GM10248 (cell line): ENCODE measurements at regions not wholly inside any gene's neighbourhood (a gene's known extent, or its start where the extent isn't known, plus 50 kb on each side); places are given as distances from the start of the nearest gene placed in this dataset.

Experiments used
- CTCF ChIA-PET: fragments of 300-600 bp; sonication (Branson Sonifier 250); formaldehyde crosslinking; extraction: SDS; loops from one replicate; lab custom pipeline; 2021; ENCODE audit warnings: antibody characterized with exemption; lab: Yijun Ruan, JAX
- POLR2A ChIA-PET: fragments of 350-650 bp; sonication (Branson Sonifier 250); formaldehyde crosslinking; extraction: SDS; loops from one replicate; lab custom pipeline; 2020; ENCODE audit warnings: antibody characterized with exemption; lab: Yijun Ruan, JAX
- DNase-seq: peaks from one replicate; pipeline ENCODE4 v3.0.0; 2012; ENCODE audit errors: extremely low spot score
- TF ChIP-seq, protein P1 (sequence below): IDR thresholded peaks from 2 replicates; pipeline ENCODE4 v1.5.1; 2012; ENCODE audit warnings: mild to moderate bottlenecking, low read depth; ENCODE audit errors: extremely low read depth, missing control alignments, control extremely low read depth

DNA sequence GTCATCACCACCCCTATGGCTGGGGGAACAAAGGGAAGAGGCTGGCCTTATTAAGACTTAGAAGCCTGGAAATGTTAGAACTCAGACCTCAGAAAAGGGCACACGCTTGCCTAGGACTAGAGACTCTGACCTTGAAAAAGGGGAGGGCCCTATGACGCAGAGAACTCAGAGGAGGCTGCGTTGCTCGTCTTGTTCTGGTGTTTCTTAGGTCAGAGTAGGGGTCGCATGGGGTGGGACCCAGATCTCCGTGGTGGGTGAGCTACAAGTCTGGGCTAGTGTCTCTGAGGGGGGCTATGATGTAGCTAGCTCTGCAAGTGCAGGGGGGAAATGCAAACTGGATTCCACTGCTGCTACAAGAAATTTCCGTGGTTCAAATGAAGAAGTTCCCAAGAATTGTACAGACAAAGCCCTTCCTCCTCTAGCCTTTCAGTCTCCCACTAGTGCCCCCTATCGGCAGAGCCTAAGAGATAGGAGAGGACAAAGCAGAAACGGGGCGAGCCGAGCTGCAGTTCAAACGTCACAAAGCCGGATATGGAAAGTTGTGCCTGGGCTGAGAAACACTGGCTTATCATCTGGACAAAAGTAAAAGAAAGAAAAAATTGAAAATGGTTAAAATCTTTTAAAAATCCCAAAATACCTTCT, 392.9 kb upstream of the ROBO2 start:
- DNase-seq = no peak
- TF ChIP-seq, protein P1, sequence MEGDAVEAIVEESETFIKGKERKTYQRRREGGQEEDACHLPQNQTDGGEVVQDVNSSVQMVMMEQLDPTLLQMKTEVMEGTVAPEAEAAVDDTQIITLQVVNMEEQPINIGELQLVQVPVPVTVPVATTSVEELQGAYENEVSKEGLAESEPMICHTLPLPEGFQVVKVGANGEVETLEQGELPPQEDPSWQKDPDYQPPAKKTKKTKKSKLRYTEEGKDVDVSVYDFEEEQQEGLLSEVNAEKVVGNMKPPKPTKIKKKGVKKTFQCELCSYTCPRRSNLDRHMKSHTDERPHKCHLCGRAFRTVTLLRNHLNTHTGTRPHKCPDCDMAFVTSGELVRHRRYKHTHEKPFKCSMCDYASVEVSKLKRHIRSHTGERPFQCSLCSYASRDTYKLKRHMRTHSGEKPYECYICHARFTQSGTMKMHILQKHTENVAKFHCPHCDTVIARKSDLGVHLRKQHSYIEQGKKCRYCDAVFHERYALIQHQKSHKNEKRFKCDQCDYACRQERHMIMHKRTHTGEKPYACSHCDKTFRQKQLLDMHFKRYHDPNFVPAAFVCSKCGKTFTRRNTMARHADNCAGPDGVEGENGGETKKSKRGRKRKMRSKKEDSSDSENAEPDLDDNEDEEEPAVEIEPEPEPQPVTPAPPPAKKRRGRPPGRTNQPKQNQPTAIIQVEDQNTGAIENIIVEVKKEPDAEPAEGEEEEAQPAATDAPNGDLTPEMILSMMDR = no peak
- ChIA-PET CTCF (interaction anchor here (1.1 kb wide), 1 partner anchor 17 kb away, joined by 3 read pairs; no protein-coding TSS in a partner anchor), POLR2A (no interaction called here)

DNA sequence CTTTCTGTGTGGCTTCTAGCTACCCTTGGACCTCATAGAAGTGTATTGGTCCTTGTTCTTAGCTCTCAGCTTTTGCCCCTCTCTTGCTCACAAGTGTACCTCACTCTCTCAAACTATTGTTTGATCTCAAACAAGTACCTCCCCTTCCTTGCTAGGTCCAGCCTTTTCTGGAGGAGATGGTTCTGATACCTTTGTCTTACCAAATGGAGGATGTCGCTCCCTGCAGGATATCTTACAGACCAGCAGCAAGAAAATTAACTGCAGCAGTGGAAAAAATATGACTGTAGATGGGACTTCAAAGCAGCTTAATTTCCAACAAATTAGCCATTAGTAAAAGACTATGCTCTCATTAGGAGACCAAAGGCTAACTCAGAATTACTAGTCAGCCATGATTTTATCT, 388.1 kb upstream of the ROBO2 start:
- ChIA-PET POLR2A (no interaction called here), CTCF (interaction anchor here (1.2 kb wide), 1 partner anchor 9 kb away, joined by 5 read pairs; no protein-coding TSS in a partner anchor)
- DNase-seq = no peak
- TF ChIP-seq, protein P1 = no peak

DNA sequence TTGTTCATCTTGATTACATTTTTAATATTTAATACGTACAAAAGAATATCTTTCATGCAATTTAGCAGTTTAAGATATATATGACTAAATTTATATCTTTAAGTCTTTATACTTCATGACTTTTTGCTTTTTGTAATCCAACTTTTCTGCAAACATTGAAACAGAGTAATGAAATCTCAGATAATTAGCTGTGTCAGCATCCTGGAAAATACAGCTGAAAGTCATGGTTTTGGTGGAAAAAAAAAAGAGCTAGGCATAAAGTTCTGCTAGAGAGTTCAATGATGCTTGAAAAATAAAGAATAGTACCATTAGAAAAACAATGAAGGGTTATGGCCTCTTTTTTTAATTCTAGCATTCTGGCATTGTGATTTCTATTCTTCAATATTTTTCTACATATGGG, 387.4 kb upstream of the ROBO2 start:
- no peak for DNase-seq
- CTCF ChIA-PET = interaction anchor here (1.2 kb wide), 1 partner anchor 8 kb away, joined by 5 read pairs; no protein-coding TSS in a partner anchor
- POLR2A ChIA-PET = no interaction called here
- TF ChIP-seq, protein P1 = no peak

DNA sequence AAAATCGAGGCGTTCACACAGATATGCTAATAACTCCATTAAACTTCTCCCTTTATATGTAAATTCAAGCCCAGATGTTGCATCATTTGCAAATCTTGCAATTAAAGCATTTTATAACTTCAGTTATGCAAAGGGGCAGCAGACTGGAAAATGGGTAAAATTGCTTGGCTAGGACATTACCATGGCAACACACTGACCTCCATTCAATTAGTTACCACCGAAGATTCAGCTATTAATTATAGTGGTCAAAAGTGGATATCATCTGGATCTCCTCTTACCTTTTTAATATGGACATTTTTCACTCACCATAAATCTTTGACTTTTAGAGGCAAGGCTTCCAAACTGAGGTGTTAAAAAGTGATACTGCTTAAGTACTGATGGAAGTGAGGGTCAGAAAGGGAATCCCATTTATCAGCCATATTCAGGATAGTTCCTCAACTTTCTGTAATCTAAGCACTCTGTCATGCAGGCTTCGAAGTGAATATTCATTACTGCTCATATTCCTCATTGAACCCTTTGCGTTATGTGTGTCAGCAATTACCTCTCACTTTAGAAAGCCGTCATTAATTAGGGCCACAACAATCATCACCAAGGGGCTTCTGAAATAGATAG, 386.2 kb upstream of the ROBO2 start:
- TF ChIP-seq, protein P1 = no peak
- POLR2A ChIA-PET = no interaction called here
- no peak for DNase-seq
- CTCF ChIA-PET = no interaction called here

DNA sequence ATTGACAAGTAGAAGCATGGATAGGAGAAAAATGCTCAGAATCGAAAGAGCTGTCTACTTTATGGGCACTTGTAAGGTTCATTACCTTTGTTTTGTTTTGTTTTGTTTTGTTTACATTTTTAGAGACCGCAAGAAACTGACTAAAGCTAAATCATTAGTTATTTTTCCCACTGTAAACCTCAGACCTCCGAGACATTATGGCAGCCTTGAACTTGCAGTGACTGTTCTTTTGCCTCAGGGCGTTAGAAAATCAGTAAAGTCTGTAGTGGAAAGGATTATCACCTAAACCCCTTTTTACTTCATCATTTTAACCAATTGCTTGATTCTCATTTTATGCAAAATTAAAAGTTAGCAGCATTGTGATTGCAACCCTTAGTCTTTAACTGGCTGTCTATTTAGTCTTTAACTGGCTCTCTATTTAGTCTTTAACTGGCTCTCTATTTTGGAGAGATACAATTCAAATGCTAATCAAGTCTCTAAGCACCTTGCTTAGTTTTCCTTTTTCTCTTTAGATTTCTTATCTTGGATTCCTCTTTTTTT, 383.3 kb upstream of the ROBO2 start:
- POLR2A ChIA-PET = no interaction called here
- TF ChIP-seq, protein P1 = no peak
- DNase-seq = no peak
- CTCF ChIA-PET = no interaction called here

DNA sequence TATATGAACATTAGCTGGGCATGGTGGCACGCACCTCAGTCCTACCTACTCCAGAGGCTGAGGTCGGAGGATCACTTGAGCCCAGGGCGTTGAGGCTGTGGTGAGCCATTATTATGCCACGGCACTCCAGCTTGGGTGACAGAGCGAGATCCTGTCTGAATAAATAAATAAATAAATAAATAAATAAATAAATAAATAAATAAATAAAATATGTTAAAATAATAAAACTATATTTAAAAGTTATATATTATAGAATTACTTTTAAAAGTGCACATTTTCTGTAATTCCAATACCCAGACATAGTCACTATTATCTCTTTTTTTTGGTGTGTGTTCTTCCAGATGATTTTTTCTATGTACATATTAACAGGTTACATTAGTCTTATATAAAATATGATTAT, 382.0 kb upstream of the ROBO2 start:
- POLR2A ChIA-PET = no interaction called here
- TF ChIP-seq, protein P1 = no peak
- DNase-seq = no peak
- CTCF ChIA-PET = no interaction called here
